Mesendoderm (in vitro differentiated cells): ENCODE measurements at regions not wholly inside any gene's neighbourhood (a gene's known extent, or its start where the extent isn't known, plus 50 kb on each side); places are given as distances from the start of the nearest gene placed in this dataset.
"Not testable (repeated sequence)": the region's sequence is repeated elsewhere in the genome, so short reads cannot be mapped to it uniquely, and the experiment has no call there.

Experiments used
- DNase-seq: peaks from one replicate; pipeline ENCODE4 v3.0.0; 2013
- H2AK5ac ChIP-seq: 2 replicates; pipeline ENCODE4 v1.6.1; 2013; ENCODE audit warnings: low read length, inconsistent platforms
- H2BK120ac ChIP-seq: 2 replicates; pipeline ENCODE4 v1.6.1; 2013; ENCODE audit warnings: low read depth, mild to moderate bottlenecking, low read length, moderate library complexity, mixed read lengths
- H2BK15ac ChIP-seq: replicated peaks from 2 replicates; pipeline ENCODE4 v1.6.1; 2013; ENCODE audit warnings: low read depth, mild to moderate bottlenecking, moderate library complexity
- H2BK5ac ChIP-seq: 2 replicates; pipeline ENCODE4 v1.6.1; 2013; ENCODE audit warnings: low read length, inconsistent platforms
- H3K18ac ChIP-seq: 2 replicates; pipeline ENCODE4 v1.6.1; 2013; ENCODE audit warnings: mild to moderate bottlenecking, low read length, mixed read lengths
- H3K23ac ChIP-seq: one replicate; pipeline ENCODE4 v1.6.1; 2013; ENCODE audit warnings: low read length
- H3K27ac ChIP-seq: 2 replicates; pipeline ENCODE4 v1.5.1; 2013; ENCODE audit warnings: low read depth, mild to moderate bottlenecking, inconsistent platforms, low read length, moderate library complexity
- H3K27me3 ChIP-seq: 2 replicates; pipeline ENCODE4 v1.6.1; 2013; ENCODE audit warnings: low read length, control low read depth, mild to moderate bottlenecking, inconsistent platforms; ENCODE audit not compliant: insufficient read depth, poor library complexity
- H3K36me3 ChIP-seq: 2 replicates; pipeline ENCODE4 v1.6.1; 2013; ENCODE audit warnings: low read length, inconsistent platforms; ENCODE audit not compliant: control insufficient read depth, insufficient read depth
- H3K4ac ChIP-seq: one replicate; pipeline ENCODE4 v1.6.1; 2013; ENCODE audit warnings: low read depth, mild to moderate bottlenecking, low read length, moderate library complexity
- H3K4me1 ChIP-seq: 2 replicates; pipeline ENCODE4 v1.6.1; 2013; ENCODE audit warnings: low read depth, low read length, inconsistent platforms; ENCODE audit not compliant: control insufficient read depth
- H3K4me2 ChIP-seq: 2 replicates; pipeline ENCODE4 v1.6.1; 2013; ENCODE audit warnings: low read length
- H3K4me3 ChIP-seq: 2 replicates; pipeline ENCODE4 v1.5.1; 2013; ENCODE audit warnings: mild to moderate bottlenecking, low read length
- H3K56ac ChIP-seq: one replicate; pipeline ENCODE4 v1.6.1; 2013; ENCODE audit warnings: low read length
- H3K79me1 ChIP-seq: 2 replicates; pipeline ENCODE4 v1.6.1; 2013; ENCODE audit warnings: low read length, inconsistent platforms
- H3K79me2 ChIP-seq: 2 replicates; pipeline ENCODE4 v1.6.1; 2013; ENCODE audit warnings: mild to moderate bottlenecking, low read length; ENCODE audit not compliant: control insufficient read depth, insufficient read depth
- H3K9ac ChIP-seq: 2 replicates; pipeline ENCODE4 v1.6.1; 2013; ENCODE audit warnings: low read length, inconsistent platforms
- H4K5ac ChIP-seq: one replicate; pipeline ENCODE4 v1.6.1; 2013; ENCODE audit warnings: low read length
- H4K8ac ChIP-seq: one replicate; pipeline ENCODE4 v1.6.1; 2013; ENCODE audit warnings: low read depth, mild to moderate bottlenecking, control low read depth, low read length, moderate library complexity
- WGBS: extraction: QIAGEN DNeasy Blood & Tissue Kit; methylation state at CpG from one replicate; pipeline ENCODE4 v1.1.7; 2013; ENCODE audit warnings: low lambda C conversion rate, missing lambda C conversion rate; ENCODE audit not compliant: insufficient coverage; ENCODE audit errors: extremely low coverage; 5-methylcytosine and 5-hydroxymethylcytosine counted together

GRCh38 chr9:73426269-73426668 is 274.6 kb downstream of the ANXA1 start:
- Histone ChIP-seq H4K8ac (no peak overlapping the region), H3K79me1 (no peaks in the 10 kb centered on the region), H3K27ac (no peak overlapping the region), H3K4me1 (no peaks in the 10 kb centered on the region), H3K79me2 (no peaks in the 10 kb centered on the region), H3K4me2 (no peak overlapping the region), H2AK5ac (no peak overlapping the region), H3K23ac (no peak overlapping the region), H3K4ac (no peak overlapping the region), H3K27me3 (no peaks in the 10 kb centered on the region), H2BK120ac (no peak overlapping the region), H3K56ac (no peak overlapping the region), H3K9ac (no peak overlapping the region), H3K4me3 (no peak overlapping the region), H2BK5ac (no peak overlapping the region), H2BK15ac (no peak overlapping the region), H3K18ac (no peak overlapping the region), H3K36me3 (no peaks in the 10 kb centered on the region), H4K5ac (no peak overlapping the region)
- WGBS: 100% methylated on average over 2 of the region's 5 CpGs
- DNase-seq: no peak

DNA sequence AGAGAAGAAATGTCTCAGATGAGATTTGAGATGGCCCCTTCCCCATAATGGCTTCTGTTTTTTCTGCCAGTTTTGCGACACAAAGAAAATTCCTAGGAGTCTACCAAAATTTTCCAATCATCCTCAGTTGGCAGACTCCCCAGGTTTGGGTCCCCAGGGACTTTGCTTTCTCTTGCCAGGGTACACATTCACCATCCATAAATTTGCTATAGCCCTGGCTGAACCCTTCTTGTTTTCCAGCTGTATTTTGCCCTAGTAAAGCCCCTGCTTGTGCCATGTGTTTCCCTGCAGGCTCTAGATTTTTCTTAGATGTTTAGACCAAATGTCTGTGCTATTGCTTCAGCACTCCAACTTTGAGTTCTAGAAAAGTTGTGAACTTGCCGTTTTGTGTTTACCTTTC is 283.2 kb downstream of the ANXA1 start:
- no peak overlapping the region for H2BK120ac ChIP-seq
- no peak overlapping the region for H2AK5ac ChIP-seq
- WGBS: no CpG with 5 or more reads among the region's 2 CpGs
- H3K27me3 ChIP-seq: no peaks in the 10 kb centered on the region
- H3K23ac ChIP-seq: no peak overlapping the region
- no peak overlapping the region for H4K5ac ChIP-seq
- H3K4me1 ChIP-seq: no peaks in the 10 kb centered on the region
- H3K27ac ChIP-seq: no peak overlapping the region
- no peaks in the 10 kb centered on the region for H3K36me3 ChIP-seq
- no peak overlapping the region for H3K56ac ChIP-seq
- peak overlapping the region; percentile 4 for H3K4ac ChIP-seq
- H3K79me2 ChIP-seq: no peaks in the 10 kb centered on the region
- H2BK5ac ChIP-seq: no peak overlapping the region
- no peak overlapping the region for H4K8ac ChIP-seq
- no peak overlapping the region for H3K9ac ChIP-seq
- no peak overlapping the region for H3K18ac ChIP-seq
- no peak overlapping the region for H3K4me3 ChIP-seq
- DNase-seq: no peak
- no peak overlapping the region for H3K4me2 ChIP-seq
- no peaks in the 10 kb centered on the region for H3K79me1 ChIP-seq
- H2BK15ac ChIP-seq: no peak overlapping the region

DNA sequence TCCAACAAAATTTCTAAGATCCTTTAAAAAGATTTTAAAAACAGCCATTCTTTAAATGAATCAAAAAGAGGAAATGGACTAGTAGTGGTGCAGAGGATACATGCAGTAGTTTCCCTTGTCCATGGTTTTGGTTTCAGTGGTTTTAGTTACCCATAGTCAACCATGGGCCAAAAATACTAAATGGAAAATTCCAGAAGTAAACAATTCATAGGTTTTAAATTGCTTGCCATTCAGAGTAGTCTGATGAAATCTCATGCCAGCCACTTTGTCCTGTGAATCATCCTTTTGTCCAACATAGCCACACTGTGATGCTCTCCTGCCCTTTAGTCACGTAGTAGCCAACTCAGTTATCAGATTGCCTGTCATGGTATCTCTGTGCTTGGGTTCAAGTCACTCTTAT is 286.1 kb downstream of the ANXA1 start:
- H3K4me3 ChIP-seq: no peak overlapping the region
- no peak overlapping the region for H3K27ac ChIP-seq
- no peak overlapping the region for H3K4me2 ChIP-seq
- no peak for DNase-seq
- H2BK15ac ChIP-seq: no peak overlapping the region
- no peak overlapping the region for H3K56ac ChIP-seq
- H3K79me1 ChIP-seq: no peaks in the 10 kb centered on the region
- H3K79me2 ChIP-seq: no peaks in the 10 kb centered on the region
- no peak overlapping the region for H3K9ac ChIP-seq
- H3K4ac ChIP-seq: no peak overlapping the region
- no peak overlapping the region for H3K23ac ChIP-seq
- H4K5ac ChIP-seq: no peak overlapping the region
- no peaks in the 10 kb centered on the region for H3K36me3 ChIP-seq
- no peaks in the 10 kb centered on the region for H3K27me3 ChIP-seq
- WGBS: no CpG with 5 or more reads among the region's 1 CpG
- no peak overlapping the region for H2BK120ac ChIP-seq
- H3K18ac ChIP-seq: no peak overlapping the region
- no peak overlapping the region for H2BK5ac ChIP-seq
- no peak overlapping the region for H2AK5ac ChIP-seq
- H3K4me1 ChIP-seq: peaks cover 4% of the 10 kb centered on the region
- H4K8ac ChIP-seq: no peak overlapping the region

DNA sequence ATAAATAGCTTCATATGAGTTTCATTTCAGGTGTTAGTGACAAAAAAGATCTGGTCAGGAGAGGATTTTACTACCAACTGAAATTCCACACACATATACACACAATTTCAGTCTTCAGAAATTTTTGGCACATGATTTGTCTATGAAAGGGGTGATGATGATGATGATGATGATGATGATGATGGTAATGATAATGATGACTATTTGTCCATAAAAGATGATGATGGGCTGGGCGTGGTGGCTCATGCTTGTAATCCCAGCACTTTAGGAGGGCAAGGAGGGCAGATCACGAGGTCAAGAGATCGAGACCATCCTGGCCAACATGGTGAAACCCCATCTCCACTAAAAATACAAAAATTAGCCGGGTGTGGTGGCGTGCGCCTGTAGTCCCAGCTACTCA is 288.2 kb downstream of the ANXA1 start:
- H4K8ac ChIP-seq, H3K18ac ChIP-seq, H3K27me3 ChIP-seq, H2AK5ac ChIP-seq, H2BK15ac ChIP-seq, H3K4ac ChIP-seq, H3K4me2 ChIP-seq, H3K23ac ChIP-seq, H2BK5ac ChIP-seq, H3K4me1 ChIP-seq, H3K79me2 ChIP-seq, H3K36me3 ChIP-seq, H4K5ac ChIP-seq, H3K79me1 ChIP-seq, DNase-seq, H3K56ac ChIP-seq, H2BK120ac ChIP-seq, H3K4me3 ChIP-seq, H3K9ac ChIP-seq, H3K27ac ChIP-seq: not testable (repeated sequence)
- WGBS: no CpG with 5 or more reads among the region's 6 CpGs

DNA sequence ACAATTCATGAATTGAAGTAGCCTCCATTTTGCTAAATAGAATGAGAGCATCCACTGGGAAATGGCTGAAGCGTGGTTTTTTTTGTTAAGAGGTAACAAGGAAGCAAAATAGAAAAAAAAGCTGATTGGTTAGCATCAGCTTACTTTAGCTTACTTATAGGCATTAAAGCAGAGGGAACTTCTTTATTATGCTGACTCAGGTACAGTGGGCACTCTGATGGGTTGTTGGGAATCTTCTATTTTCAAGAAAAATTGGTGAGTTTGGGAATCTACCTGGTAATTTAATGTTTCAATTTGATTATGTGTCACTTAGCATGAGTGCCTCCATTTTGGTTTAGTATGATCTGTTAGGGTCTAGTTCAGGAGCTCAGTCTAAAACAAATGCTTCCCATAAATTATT is 289.6 kb downstream of the ANXA1 start:
- no CpG with 5 or more reads among the region's 1 CpG for WGBS
- Histone ChIP-seq H3K56ac (no peak overlapping the region), H2AK5ac (no peak overlapping the region), H3K18ac (no peak overlapping the region), H4K8ac (no peak overlapping the region), H3K4me2 (no peak overlapping the region), H2BK15ac (no peak overlapping the region), H3K9ac (no peak overlapping the region), H2BK5ac (no peak overlapping the region), H3K36me3 (no peaks in the 10 kb centered on the region), H3K27ac (no peak overlapping the region), H3K4ac (no peak overlapping the region), H4K5ac (no peak overlapping the region), H2BK120ac (no peak overlapping the region), H3K27me3 (no peaks in the 10 kb centered on the region), H3K23ac (no peak overlapping the region), H3K4me1 (peaks cover 4% of the 10 kb centered on the region), H3K4me3 (no peak overlapping the region), H3K79me1 (no peaks in the 10 kb centered on the region), H3K79me2 (no peaks in the 10 kb centered on the region)
- DNase-seq: no peak

GRCh38 chr9:73441890-73442818 is 290.5 kb downstream of the ANXA1 start:
- H2BK5ac ChIP-seq: no peak overlapping the region
- H3K4me2 ChIP-seq: no peak overlapping the region
- no peak overlapping the region for H4K5ac ChIP-seq
- H3K23ac ChIP-seq: no peak overlapping the region
- H2AK5ac ChIP-seq: no peak overlapping the region
- peaks cover 4% of the 10 kb centered on the region for H3K4me1 ChIP-seq
- H3K27me3 ChIP-seq: no peaks in the 10 kb centered on the region
- no peak overlapping the region for H3K27ac ChIP-seq
- no peak overlapping the region for H4K8ac ChIP-seq
- peak; percentile 89 for DNase-seq
- no peak overlapping the region for H2BK120ac ChIP-seq
- H3K79me2 ChIP-seq: no peaks in the 10 kb centered on the region
- no peak overlapping the region for H3K4ac ChIP-seq
- no peaks in the 10 kb centered on the region for H3K79me1 ChIP-seq
- H2BK15ac ChIP-seq: no peak overlapping the region
- no peak overlapping the region for H3K9ac ChIP-seq
- WGBS: no CpG with 5 or more reads among the region's 5 CpGs
- H3K56ac ChIP-seq: no peak overlapping the region
- no peak overlapping the region for H3K18ac ChIP-seq
- H3K4me3 ChIP-seq: no peak overlapping the region
- H3K36me3 ChIP-seq: no peaks in the 10 kb centered on the region
